Body of pancreas (tissue), 4 donors: ENCODE measurements at regions not wholly inside any gene's neighbourhood (a gene's known extent, or its start where the extent isn't known, plus 50 kb on each side); places are given as distances from the start of the nearest gene placed in this dataset.

Experiments
- ATAC-seq: fragments of 150-250 bp; one replicate; pipeline ENCODE4 v1.9.1; 2016
- DNase-seq, 4 donors: peaks; one replicate each; pipeline ENCODE4 v3.0.0-alpha.2; 2019
- H3K27ac ChIP-seq, 4 donors: fragments of 200-600 bp; sonication (generic); 1 replicate in 3 of 4; 2 replicates in 1 of 4; pipeline versions ENCODE4 v1.5.1 to v1.6.1; 2016 to 2019; ENCODE audit warnings: mild to moderate bottlenecking in 1 of 4, mixed read lengths in 1 of 4, moderate library complexity in 1 of 4
- H3K27me3 ChIP-seq, 2 donors: fragments of 200-600 bp; sonication (generic); one replicate each; pipeline ENCODE4 v1.6.0; 2016; ENCODE audit warnings: mild to moderate bottlenecking in 1 of 2
- H3K36me3 ChIP-seq, 2 donors: fragments of 200-600 bp; sonication (generic); replicated peaks in 1 of 2; 2 replicates each; pipeline ENCODE4 v1.5.1; 2016; ENCODE audit warnings: low read depth in 2 of 2; ENCODE audit not compliant: insufficient read depth in 1 of 2
- H3K4me1 ChIP-seq: fragments of 200-600 bp; sonication (generic); one replicate; pipeline ENCODE4 v1.6.0; 2016
- H3K4me3 ChIP-seq, 2 donors: fragments of 200-600 bp; sonication (generic); 1 replicate in 1 of 2; 2 replicates in 1 of 2; pipeline ENCODE4 v1.5.1; 2016 to 2019
- H3K9me3 ChIP-seq, 3 donors: fragments of 200-600 bp; sonication (generic); 1 replicate in 2 of 3; 2 replicates in 1 of 3; pipeline ENCODE4 v1.5.1; 2016
- CTCF ChIP-seq, 7 experiments: fragments of 450-650 bp in 4 of 7; fragments of 200-600 bp in 3 of 7; sonication (generic) in 3 of 7; IDR thresholded peaks; one replicate each; pipeline ENCODE4 v1.5.1; 2016 to 2019; ENCODE audit warnings: antibody characterized with exemption in 7 of 7
- POLR2A ChIP-seq, 3 donors: fragments of 450-650 bp; IDR thresholded peaks; one replicate each; pipeline ENCODE4 v1.6.1; 2016; ENCODE audit warnings: antibody characterized with exemption in 3 of 3, mild to moderate bottlenecking in 2 of 3
- WGBS, 2 donors: methylation state at CpG; one replicate each; pipeline ENCODE4 v1.1.5; 2017; 5-methylcytosine and 5-hydroxymethylcytosine counted together
- intact Hi-C: fragments of 100-400 bp; cut with DNase I; formaldehyde crosslinking; loops from one replicate; pipeline ENCODE4 v1.15.1; 2023

GRCh38 chr5:84642324-84642723, 257.6 kb upstream of the EDIL3 start:
- TF ChIP-seq POLR2A (IDR thresholded peaks at IDR 0.05), result no peak
- TF ChIP-seq CTCF (IDR thresholded peaks at IDR 0.05), result no peak
- Histone ChIP-seq H3K36me3 (no peaks in the 10 kb centered on the region), H3K27ac (no peak overlapping the region), H3K4me1 (no peaks in the 10 kb centered on the region), H3K4me3 (no peak overlapping the region), H3K27me3 (no peaks in the 10 kb centered on the region), H3K9me3 (no peaks in the 10 kb centered on the region)
- DNase-seq (no peak), ATAC-seq (no peak)
- intact Hi-C loops, result no loop called here
- 88 to 90% methylated on average over 8 of the region's 8 CpGs for WGBS, 2 donors

DNA sequence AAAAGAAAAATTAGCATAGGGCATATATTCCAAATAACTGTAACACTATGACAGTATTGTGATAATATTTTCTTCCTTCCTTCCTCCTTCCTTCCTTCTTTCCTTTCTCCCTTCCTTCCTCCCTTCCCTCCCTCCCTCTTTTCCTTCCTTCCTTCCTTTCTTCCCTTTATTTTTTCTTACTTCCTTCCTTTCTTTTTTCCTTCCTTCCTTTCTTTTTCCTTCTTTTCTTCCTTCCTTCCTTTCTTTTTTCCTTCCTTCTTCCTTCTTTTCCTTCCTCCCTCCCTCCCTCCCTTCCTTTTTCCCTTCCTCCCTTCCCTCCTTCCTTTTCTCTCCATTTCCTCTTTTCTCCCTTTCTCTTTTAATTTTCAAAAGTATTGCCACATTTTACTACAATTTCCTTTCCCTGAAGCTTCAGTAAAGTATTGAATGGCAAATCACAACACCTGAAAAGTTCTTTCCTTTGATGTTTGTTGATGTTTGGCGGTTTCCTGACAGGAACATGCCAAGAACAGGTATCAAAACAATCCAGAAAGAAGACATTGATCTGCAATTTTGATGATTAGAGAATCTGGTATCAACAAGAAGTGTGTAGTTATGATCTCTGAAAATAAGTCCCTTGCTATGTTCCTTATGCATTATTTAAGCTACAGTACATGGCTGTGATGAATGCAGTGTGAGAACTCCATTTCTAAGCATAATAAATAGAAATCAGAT, 253.1 kb upstream of the EDIL3 start:
- TF ChIP-seq POLR2A (IDR thresholded peaks at IDR 0.05) (no peak), CTCF (IDR thresholded peaks at IDR 0.05) (no peak)
- no peaks in the 10 kb centered on the region for H3K27me3 ChIP-seq
- WGBS, 2 donors, result 42 to 47% methylated on average over 1 of the region's 1 CpG
- no peaks in the 10 kb centered on the region for H3K36me3 ChIP-seq
- no peak for DNase-seq
- no peaks in the 10 kb centered on the region for H3K4me1 ChIP-seq
- ATAC-seq, result no peak
- H3K4me3 ChIP-seq, result no peak overlapping the region
- intact Hi-C loops, result no loop called here
- H3K9me3 ChIP-seq, result no peaks in the 10 kb centered on the region
- H3K27ac ChIP-seq, result no peak overlapping the region

DNA sequence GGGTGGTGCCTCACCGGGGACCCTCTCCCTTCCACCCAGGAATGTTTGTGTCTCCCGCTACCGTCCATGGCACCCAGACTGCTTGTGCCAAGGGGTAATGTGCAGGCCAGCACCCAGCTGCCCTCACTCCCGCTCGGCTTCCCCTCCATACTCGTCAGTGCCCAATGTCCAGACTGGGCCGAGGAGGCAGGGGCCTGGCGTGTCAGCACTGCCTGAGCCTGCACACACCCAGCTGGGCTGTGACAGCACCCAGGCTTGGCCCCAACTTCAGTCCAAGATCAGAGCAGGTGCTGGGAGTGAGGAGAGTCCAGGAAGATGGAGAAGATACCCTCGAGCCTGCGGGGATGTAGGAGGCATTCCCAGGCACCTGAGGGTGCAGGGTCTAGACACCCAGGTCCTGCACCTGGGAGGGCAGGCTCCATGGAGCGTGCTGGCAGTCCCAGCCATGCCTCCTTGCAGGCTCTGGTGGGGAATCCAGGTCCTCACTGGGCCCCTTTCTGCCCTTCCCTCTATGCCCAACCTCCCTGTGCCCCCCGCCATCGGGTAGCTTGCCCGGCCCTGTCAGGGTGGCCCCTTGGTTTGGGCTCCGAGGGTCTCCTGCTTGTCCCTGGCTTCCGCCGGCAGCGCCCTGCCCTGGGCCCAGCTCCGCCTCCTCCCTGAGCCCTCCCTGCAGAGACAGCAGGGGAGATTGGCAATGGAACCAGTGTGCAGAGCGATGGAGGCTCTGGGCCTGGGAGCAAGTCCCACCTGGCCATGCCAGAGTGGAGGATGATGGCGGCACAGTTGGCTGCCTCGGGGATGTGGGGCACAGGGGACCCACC, 250.8 kb upstream of the EDIL3 start:
- 82 to 90% methylated on average over 14 to 22 of the region's 22 CpGs for WGBS, 2 donors
- no peak for DNase-seq
- H3K4me3 ChIP-seq, result no peak overlapping the region
- H3K9me3 ChIP-seq, result no peaks in the 10 kb centered on the region
- no peak for ATAC-seq
- H3K27me3 ChIP-seq, result no peaks in the 10 kb centered on the region
- H3K4me1 ChIP-seq, result no peaks in the 10 kb centered on the region
- intact Hi-C loops, result no loop called here
- H3K27ac ChIP-seq, result no peak overlapping the region
- TF ChIP-seq POLR2A (IDR thresholded peaks at IDR 0.05) (no peak), CTCF (IDR thresholded peaks at IDR 0.05) (no peak)
- no peaks in the 10 kb centered on the region for H3K36me3 ChIP-seq

- H3K36me3 ChIP-seq, result no peaks in the 10 kb centered on the region
- no peak for TF ChIP-seq CTCF (IDR thresholded peaks at IDR 0.05)
- TF ChIP-seq POLR2A (IDR thresholded peaks at IDR 0.05), result no peak
- H3K27ac ChIP-seq, result no peak overlapping the region
- intact Hi-C loops, result no loop called here
- H3K9me3 ChIP-seq, result no peaks in the 10 kb centered on the region
- no peak for ATAC-seq
- no peak overlapping the region for H3K4me3 ChIP-seq
- H3K4me1 ChIP-seq, result no peaks in the 10 kb centered on the region
- WGBS, 2 donors, result 69 to 80% methylated on average over 10 to 11 of the region's 11 CpGs
- no peak for DNase-seq
- H3K27me3 ChIP-seq, result no peaks in the 10 kb centered on the region
Observed at GRCh38 chr5:84634256-84634655, 249.6 kb upstream of the EDIL3 start.
